Subcutaneous abdominal adipose tissue (tissue), 5 donors: ENCODE measurements at regions not wholly inside any gene's neighbourhood (a gene's known extent, or its start where the extent isn't known, plus 50 kb on each side); places are given as distances from the start of the nearest gene placed in this dataset.
"Not testable (repeated sequence)": the region's sequence is repeated elsewhere in the genome, so short reads cannot be mapped to it uniquely, and the experiment has no call there.

Source experiments
- H3K27ac ChIP-seq: one replicate; pipeline ENCODE4 v1.7.0; 2013; ENCODE audit warnings: low read depth, mild to moderate bottlenecking, inconsistent platforms, low read length, moderate library complexity
- H3K27me3 ChIP-seq, 5 donors: one replicate each; pipeline ENCODE4 v1.7.0; 2013; ENCODE audit warnings: low read length in 5 of 5, inconsistent platforms in 1 of 5; ENCODE audit not compliant: control insufficient read depth in 5 of 5, insufficient read depth in 4 of 5
- H3K36me3 ChIP-seq, 5 donors: one replicate each; pipeline ENCODE4 v1.7.0; 2013; ENCODE audit warnings: low read length in 5 of 5; ENCODE audit not compliant: control insufficient read depth in 5 of 5, insufficient read depth in 5 of 5
- H3K4me1 ChIP-seq, 5 donors: one replicate each; pipeline ENCODE4 v1.7.0; 2013; ENCODE audit warnings: low read length in 5 of 5, mild to moderate bottlenecking in 3 of 5, moderate library complexity in 1 of 5; ENCODE audit not compliant: control insufficient read depth in 5 of 5, insufficient read depth in 5 of 5
- H3K4me3 ChIP-seq, 5 donors: one replicate each; pipeline ENCODE4 v1.7.0; 2013; ENCODE audit warnings: low read length in 5 of 5, low read depth in 1 of 5
- H3K9ac ChIP-seq, 5 donors: one replicate each; pipeline ENCODE4 v1.7.0; 2013; ENCODE audit warnings: low read length in 5 of 5, mild to moderate bottlenecking in 4 of 5, moderate library complexity in 3 of 5
- H3K9me3 ChIP-seq, 5 donors: one replicate each; pipeline ENCODE4 v1.7.0; 2013; ENCODE audit warnings: low read length in 5 of 5; ENCODE audit not compliant: control insufficient read depth in 5 of 5
- donor health status: healthy.
- donor health status: healthy.
- donor health status: healthy.
- donor health status: healthy.
- donor health status: healthy.

- H3K27ac ChIP-seq, result no peak overlapping the region
- no peaks in the 10 kb centered on the region for H3K4me1 ChIP-seq
- peaks cover 0 to 4% (median 0%) of the 10 kb centered on the region in 5 donors for H3K9me3 ChIP-seq
- no peaks in the 10 kb centered on the region for H3K27me3 ChIP-seq
- H3K36me3 ChIP-seq, result no peaks in the 10 kb centered on the region
- no peak overlapping the region for H3K9ac ChIP-seq
- H3K4me3 ChIP-seq, result no peak overlapping the region
Measured at GRCh38 chr7:91397096-91397495, 132.9 kb downstream of the FZD1 start.

GRCh38 chr7:91397612-91398011 is 133.4 kb downstream of the FZD1 start:
- H3K36me3 ChIP-seq, result no peaks in the 10 kb centered on the region
- peaks cover 0 to 4% (median 0%) of the 10 kb centered on the region in 5 donors for H3K9me3 ChIP-seq
- H3K27me3 ChIP-seq, result no peaks in the 10 kb centered on the region
- H3K9ac ChIP-seq, result no peak overlapping the region
- H3K27ac ChIP-seq, result no peak overlapping the region
- no peak overlapping the region for H3K4me3 ChIP-seq
- H3K4me1 ChIP-seq, result no peaks in the 10 kb centered on the region

GRCh38 chr7:91398341-91398740 is 134.1 kb downstream of the FZD1 start:
- Histone ChIP-seq H3K36me3 (no peaks in the 10 kb centered on the region), H3K27ac (no peak overlapping the region), H3K9ac (no peak overlapping the region), H3K4me1 (no peaks in the 10 kb centered on the region), H3K4me3 (no peak overlapping the region), H3K9me3 (peaks cover 0 to 4% (median 0%) of the 10 kb centered on the region in 5 donors), H3K27me3 (no peaks in the 10 kb centered on the region)

GRCh38 chr7:91405092-91405788 is 141.0 kb downstream of the FZD1 start:
- H3K27me3 ChIP-seq, result no peaks in the 10 kb centered on the region
- no peaks in the 10 kb centered on the region for H3K36me3 ChIP-seq
- no peaks in the 10 kb centered on the region for H3K4me1 ChIP-seq
- no peak overlapping the region for H3K9ac ChIP-seq
- H3K4me3 ChIP-seq, result no peak overlapping the region
- H3K9me3 ChIP-seq, result peaks cover 0 to 4% (median 0%) of the 10 kb centered on the region in 5 donors
- no peak overlapping the region for H3K27ac ChIP-seq

DNA sequence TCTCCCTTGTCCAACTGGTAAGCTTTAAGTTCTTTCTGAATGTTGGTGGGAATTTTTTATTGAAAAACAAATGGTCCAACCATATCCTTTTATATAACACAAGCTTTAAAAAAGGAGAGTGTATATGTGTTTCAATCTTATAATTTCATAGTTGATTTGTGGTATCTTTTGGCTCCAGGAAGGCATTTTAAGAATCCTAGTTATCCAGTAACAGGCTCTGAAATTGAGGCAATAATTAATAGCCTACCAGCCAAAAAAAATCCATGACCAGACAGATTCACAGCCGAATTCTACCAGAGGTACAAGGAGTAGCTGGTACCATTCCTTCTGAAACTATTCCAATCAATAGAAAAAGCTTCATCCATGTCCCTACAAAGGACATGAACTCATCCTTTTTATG is 141.6 kb downstream of the FZD1 start:
- not testable (repeated sequence) for H3K27me3 ChIP-seq, H3K9me3 ChIP-seq, H3K36me3 ChIP-seq, H3K27ac ChIP-seq, H3K4me3 ChIP-seq, H3K4me1 ChIP-seq, H3K9ac ChIP-seq

DNA sequence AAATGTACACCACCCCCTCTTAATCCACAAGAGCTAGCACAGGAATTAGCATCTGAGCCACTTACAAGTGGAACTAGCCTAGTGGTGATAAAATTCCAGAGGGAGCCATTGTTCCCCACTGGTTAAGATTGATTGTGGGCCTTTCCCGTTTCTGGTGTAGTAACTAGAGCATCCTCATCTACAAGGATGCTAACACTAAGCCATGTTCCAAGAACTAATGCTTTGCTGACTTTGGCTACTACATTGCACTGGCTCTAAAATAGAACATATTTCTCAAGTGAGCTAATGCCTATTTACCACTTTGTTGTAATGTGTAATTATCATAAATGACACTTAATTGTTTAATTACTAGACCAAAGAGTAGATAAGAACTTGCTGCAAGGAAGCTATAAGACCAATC is 143.7 kb downstream of the FZD1 start:
- no peaks in the 10 kb centered on the region for H3K9me3 ChIP-seq
- H3K4me3 ChIP-seq, result no peak overlapping the region
- H3K4me1 ChIP-seq, result no peaks in the 10 kb centered on the region
- H3K27ac ChIP-seq, result no peak overlapping the region
- no peaks in the 10 kb centered on the region for H3K36me3 ChIP-seq
- no peaks in the 10 kb centered on the region for H3K27me3 ChIP-seq
- H3K9ac ChIP-seq, result no peak overlapping the region

- no peak overlapping the region for H3K27ac ChIP-seq
- H3K9me3 ChIP-seq, result no peaks in the 10 kb centered on the region
- no peaks in the 10 kb centered on the region for H3K4me1 ChIP-seq
- H3K27me3 ChIP-seq, result no peaks in the 10 kb centered on the region
- no peak overlapping the region for H3K9ac ChIP-seq
- H3K4me3 ChIP-seq, result no peak overlapping the region
- no peaks in the 10 kb centered on the region for H3K36me3 ChIP-seq
Measured at GRCh38 chr7:91408388-91409154, 144.3 kb downstream of the FZD1 start.

- no peaks in the 10 kb centered on the region for H3K4me1 ChIP-seq
- H3K9me3 ChIP-seq, result no peaks in the 10 kb centered on the region
- H3K9ac ChIP-seq, result no peak overlapping the region
- no peak overlapping the region for H3K27ac ChIP-seq
- H3K27me3 ChIP-seq, result no peaks in the 10 kb centered on the region
- no peaks in the 10 kb centered on the region for H3K36me3 ChIP-seq
- no peak overlapping the region for H3K4me3 ChIP-seq
Measured at GRCh38 chr7:91411060-91411459, 146.8 kb downstream of the FZD1 start.

DNA sequence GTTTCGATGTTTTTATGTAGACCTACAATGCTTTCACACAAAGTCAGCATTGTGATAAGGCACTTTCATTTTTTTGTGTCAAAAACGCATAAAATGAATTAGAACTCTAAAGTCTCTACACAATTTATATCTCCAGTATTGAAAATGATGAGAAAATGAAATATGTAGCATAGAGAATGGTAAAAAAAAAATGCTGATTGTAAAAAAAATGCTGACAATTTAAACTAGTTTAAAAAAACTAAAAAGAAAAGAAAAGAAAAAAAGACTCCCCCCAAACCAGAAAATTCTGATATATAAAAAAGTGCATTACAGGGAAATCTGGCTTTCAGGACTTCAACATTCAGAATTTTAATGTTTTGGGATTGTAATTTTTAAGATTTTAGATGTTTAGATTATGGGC is 148.1 kb downstream of the FZD1 start:
- H3K4me3 ChIP-seq, result no peak overlapping the region
- H3K27ac ChIP-seq, result no peak overlapping the region
- no peak overlapping the region for H3K9ac ChIP-seq
- no peaks in the 10 kb centered on the region for H3K4me1 ChIP-seq
- no peaks in the 10 kb centered on the region for H3K27me3 ChIP-seq
- H3K36me3 ChIP-seq, result no peaks in the 10 kb centered on the region
- H3K9me3 ChIP-seq, result no peaks in the 10 kb centered on the region

GRCh38 chr7:91414734-91415133 is 150.5 kb downstream of the FZD1 start:
- Histone ChIP-seq H3K27me3 (no peaks in the 10 kb centered on the region), H3K27ac (no peak overlapping the region), H3K4me1 (no peaks in the 10 kb centered on the region), H3K4me3 (no peak overlapping the region), H3K9ac (no peak overlapping the region), H3K9me3 (no peaks in the 10 kb centered on the region), H3K36me3 (no peaks in the 10 kb centered on the region)
